ENCODE measurements at regions not wholly inside any gene's neighbourhood (a gene's known extent, or its start where the extent isn't known, plus 50 kb on each side); places are given as distances from the start of the nearest gene placed in this dataset.

DNA sequence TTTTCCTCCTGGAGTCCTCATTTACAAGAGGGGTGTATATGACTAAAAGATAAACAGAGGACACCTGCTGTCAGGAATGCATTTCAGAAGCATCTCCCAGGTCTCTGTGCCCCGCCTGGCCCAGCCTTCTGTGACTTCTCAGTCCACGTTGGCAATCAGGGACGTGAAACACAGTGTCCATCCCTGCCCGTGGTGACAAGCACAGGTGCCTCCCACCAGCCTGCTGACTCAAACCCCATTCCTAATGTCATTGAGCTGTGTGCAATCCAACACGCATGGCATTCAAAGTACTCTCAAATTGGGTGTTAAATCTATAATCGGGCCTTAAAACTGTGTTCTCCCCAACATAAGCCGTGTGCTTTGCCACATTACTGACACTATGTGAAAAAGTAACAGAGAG, 343.2 kb downstream of the EIPR1 start:
- TF ChIP-seq ARNTL (CRISPR knock-in tag; IDR thresholded peaks at IDR 0.05; ENCODE audit: borderline replicate concordance, low read depth), result no peak
- no peak for TF ChIP-seq ZNF8 (CRISPR knock-in tag; IDR thresholded peaks at IDR 0.05)
- no peak for TF ChIP-seq ZFP3 (CRISPR knock-in tag; IDR thresholded peaks at IDR 0.05)
- TF ChIP-seq, protein P1, sequence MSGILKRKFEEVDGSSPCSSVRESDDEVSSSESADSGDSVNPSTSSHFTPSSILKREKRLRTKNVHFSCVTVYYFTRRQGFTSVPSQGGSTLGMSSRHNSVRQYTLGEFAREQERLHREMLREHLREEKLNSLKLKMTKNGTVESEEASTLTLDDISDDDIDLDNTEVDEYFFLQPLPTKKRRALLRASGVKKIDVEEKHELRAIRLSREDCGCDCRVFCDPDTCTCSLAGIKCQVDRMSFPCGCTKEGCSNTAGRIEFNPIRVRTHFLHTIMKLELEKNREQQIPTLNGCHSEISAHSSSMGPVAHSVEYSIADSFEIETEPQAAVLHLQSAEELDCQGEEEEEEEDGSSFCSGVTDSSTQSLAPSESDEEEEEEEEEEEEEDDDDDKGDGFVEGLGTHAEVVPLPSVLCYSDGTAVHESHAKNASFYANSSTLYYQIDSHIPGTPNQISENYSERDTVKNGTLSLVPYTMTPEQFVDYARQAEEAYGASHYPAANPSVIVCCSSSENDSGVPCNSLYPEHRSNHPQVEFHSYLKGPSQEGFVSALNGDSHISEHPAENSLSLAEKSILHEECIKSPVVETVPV (CRISPR knock-in tag; IDR thresholded peaks at IDR 0.05), result no peak
- no peak for TF ChIP-seq CSDC2 (CRISPR knock-in tag; IDR thresholded peaks at IDR 0.05)
- no peak for TF ChIP-seq OSR1 (CRISPR knock-in tag; IDR thresholded peaks at IDR 0.05)
- TF ChIP-seq, protein P2, sequence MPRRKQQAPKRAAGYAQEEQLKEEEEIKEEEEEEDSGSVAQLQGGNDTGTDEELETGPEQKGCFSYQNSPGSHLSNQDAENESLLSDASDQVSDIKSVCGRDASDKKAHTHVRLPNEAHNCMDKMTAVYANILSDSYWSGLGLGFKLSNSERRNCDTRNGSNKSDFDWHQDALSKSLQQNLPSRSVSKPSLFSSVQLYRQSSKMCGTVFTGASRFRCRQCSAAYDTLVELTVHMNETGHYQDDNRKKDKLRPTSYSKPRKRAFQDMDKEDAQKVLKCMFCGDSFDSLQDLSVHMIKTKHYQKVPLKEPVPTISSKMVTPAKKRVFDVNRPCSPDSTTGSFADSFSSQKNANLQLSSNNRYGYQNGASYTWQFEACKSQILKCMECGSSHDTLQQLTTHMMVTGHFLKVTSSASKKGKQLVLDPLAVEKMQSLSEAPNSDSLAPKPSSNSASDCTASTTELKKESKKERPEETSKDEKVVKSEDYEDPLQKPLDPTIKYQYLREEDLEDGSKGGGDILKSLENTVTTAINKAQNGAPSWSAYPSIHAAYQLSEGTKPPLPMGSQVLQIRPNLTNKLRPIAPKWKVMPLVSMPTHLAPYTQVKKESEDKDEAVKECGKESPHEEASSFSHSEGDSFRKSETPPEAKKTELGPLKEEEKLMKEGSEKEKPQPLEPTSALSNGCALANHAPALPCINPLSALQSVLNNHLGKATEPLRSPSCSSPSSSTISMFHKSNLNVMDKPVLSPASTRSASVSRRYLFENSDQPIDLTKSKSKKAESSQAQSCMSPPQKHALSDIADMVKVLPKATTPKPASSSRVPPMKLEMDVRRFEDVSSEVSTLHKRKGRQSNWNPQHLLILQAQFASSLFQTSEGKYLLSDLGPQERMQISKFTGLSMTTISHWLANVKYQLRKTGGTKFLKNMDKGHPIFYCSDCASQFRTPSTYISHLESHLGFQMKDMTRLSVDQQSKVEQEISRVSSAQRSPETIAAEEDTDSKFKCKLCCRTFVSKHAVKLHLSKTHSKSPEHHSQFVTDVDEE (CRISPR knock-in tag; IDR thresholded peaks at IDR 0.05), result no peak
- TF ChIP-seq, protein P3, sequence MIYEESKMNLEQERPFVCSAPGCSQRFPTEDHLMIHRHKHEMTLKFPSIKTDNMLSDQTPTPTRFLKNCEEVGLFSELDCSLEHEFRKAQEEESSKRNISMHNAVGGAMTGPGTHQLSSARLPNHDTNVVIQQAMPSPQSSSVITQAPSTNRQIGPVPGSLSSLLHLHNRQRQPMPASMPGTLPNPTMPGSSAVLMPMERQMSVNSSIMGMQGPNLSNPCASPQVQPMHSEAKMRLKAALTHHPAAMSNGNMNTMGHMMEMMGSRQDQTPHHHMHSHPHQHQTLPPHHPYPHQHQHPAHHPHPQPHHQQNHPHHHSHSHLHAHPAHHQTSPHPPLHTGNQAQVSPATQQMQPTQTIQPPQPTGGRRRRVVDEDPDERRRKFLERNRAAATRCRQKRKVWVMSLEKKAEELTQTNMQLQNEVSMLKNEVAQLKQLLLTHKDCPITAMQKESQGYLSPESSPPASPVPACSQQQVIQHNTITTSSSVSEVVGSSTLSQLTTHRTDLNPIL (CRISPR knock-in tag; IDR thresholded peaks at IDR 0.05; ENCODE audit: low read depth), result no peak

Measured in SK-N-SH treated with all-trans-retinoic acid at 6 μM for 48 hours (cell line).